GM12878 (cell line): ENCODE measurements at regions not wholly inside any gene's neighbourhood (a gene's known extent, or its start where the extent isn't known, plus 50 kb on each side); places are given as distances from the start of the nearest gene placed in this dataset.

Source experiments
- CTCF ChIP-seq, 3 experiments: IDR thresholded peaks in 2 of 3; conservative IDR thresholded peaks in 1 of 3; 2 replicates each; pipeline ENCODE4 v1.5.1; 2011; ENCODE audit warnings: low read depth in 3 of 3, low read length in 3 of 3, mild to moderate bottlenecking in 3 of 3, control low read depth in 2 of 3, moderate library complexity in 2 of 3, inconsistent platforms in 1 of 3, mixed read lengths in 1 of 3; ENCODE audit not compliant: control insufficient read depth in 2 of 3, insufficient read depth in 1 of 3; ENCODE audit errors: extremely low read depth in 1 of 3
- POLR2A ChIP-seq: IDR thresholded peaks from 2 replicates; pipeline ENCODE4 v1.6.1; 2011; ENCODE audit warnings: low read depth, mild to moderate bottlenecking, low read length
- SREBF1 ChIP-seq: IDR thresholded peaks from 2 replicates; pipeline ENCODE4 v1.6.1; 2012; ENCODE audit warnings: mild to moderate bottlenecking, low read length

GRCh38 chr5:17123010-17123409 lies 94.4 kb upstream of the BASP1 start:
- TF ChIP-seq POLR2A = no peak
- no peak for TF ChIP-seq CTCF (IDR thresholded peaks at IDR 0.05 in 2 of 3, conservative IDR thresholded peaks at IDR 0.05 in 1 of 3; ENCODE audit: control insufficient read depth in 2 of 3, extremely low read depth in 1 of 3, insufficient read depth in 1 of 3, low read depth in 3 of 3, low read length in 3 of 3)
- TF ChIP-seq SREBF1 = no peak
